ENCODE measurements at regions not wholly inside any gene's neighbourhood (a gene's known extent, or its start where the extent isn't known, plus 50 kb on each side); places are given as distances from the start of the nearest gene placed in this dataset.

- TF ChIP-seq POLR2A (IDR thresholded peaks at IDR 0.05; ENCODE audit: low read depth, low read length) (no peak), CTCF (conservative IDR thresholded peaks at IDR 0.05; ENCODE audit: low read depth, low read length) (no peak), SMC3 (IDR thresholded peaks at IDR 0.05; ENCODE audit: low read depth, low read length) (no peak), CHD1 (IDR thresholded peaks at IDR 0.05; ENCODE audit: low read depth, low read length) (no peak), BHLHE40 (IDR thresholded peaks at IDR 0.05; ENCODE audit: low read depth, low read length) (no peak), MAFK (IDR thresholded peaks at IDR 0.05; ENCODE audit: low read depth, low read length) (no peak), MXI1 (IDR thresholded peaks at IDR 0.05; ENCODE audit: borderline replicate concordance, low read depth, low read length) (no peak), MAZ (IDR thresholded peaks at IDR 0.05; ENCODE audit: borderline replicate concordance, low read depth, low read length) (no peak)
- TF ChIP-seq, protein P1, sequence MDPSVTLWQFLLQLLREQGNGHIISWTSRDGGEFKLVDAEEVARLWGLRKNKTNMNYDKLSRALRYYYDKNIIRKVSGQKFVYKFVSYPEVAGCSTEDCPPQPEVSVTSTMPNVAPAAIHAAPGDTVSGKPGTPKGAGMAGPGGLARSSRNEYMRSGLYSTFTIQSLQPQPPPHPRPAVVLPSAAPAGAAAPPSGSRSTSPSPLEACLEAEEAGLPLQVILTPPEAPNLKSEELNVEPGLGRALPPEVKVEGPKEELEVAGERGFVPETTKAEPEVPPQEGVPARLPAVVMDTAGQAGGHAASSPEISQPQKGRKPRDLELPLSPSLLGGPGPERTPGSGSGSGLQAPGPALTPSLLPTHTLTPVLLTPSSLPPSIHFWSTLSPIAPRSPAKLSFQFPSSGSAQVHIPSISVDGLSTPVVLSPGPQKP (IDR thresholded peaks at IDR 0.05; ENCODE audit: borderline replicate concordance, low read depth, low read length) = no peak
Observed at GRCh38 chr12:131220331-131220685, 266.6 kb downstream of the ADGRD1 start.

Data from IMR-90 (cell line).